Activated CD8-positive, alpha-beta memory T cell treated with anti-CD3 and anti-CD28 coated beads for 4 hours (primary cell): ENCODE measurements at regions not wholly inside any gene's neighbourhood (a gene's known extent, or its start where the extent isn't known, plus 50 kb on each side); places are given as distances from the start of the nearest gene placed in this dataset.

Experiments used
- DNase-seq, 2 donors: peaks; one replicate each; pipeline ENCODE4 v3.0.0-alpha.2; 2020; ENCODE audit warnings: low read depth in 2 of 2

DNA sequence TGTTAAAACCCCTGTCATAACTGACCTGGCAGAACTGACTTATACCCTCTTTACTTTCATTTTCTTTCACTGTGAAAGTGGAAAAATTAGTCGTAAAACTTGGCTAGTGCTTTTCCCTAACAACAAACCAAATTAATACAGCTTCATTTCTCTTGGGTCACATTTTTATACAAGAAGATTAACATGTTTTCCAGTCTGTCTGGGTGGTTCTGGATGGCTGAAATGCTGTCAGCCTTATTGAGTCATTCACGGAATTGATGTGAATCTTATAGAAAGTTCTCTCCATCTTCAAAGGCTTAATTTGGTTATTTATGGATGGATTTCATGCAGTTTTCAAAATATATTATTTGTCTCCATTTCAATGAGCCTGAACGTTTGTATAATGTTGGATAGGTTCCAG, 440.0 kb downstream of the KCTD12 start:
- no peak for DNase-seq

DNA sequence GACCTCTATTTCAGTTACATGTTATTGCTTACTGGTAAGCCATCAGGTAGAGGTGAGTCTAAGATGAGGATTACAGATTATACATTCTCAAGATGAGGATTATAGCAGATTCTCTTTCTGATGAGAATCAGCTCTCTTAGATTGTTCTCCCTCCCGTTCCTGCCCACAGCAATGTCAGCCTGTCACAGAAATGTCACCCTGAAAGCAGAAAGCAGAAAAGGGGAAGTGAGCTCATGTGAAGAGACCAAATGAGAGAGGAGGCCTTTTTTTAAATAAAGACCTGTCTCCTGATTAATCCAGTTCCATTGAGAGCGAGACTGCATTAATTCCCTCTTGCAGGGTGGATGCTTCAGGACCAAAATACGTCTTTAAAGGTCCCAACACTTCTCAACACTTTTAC, 445.6 kb downstream of the KCTD12 start:
- DNase-seq, result no peak

DNA sequence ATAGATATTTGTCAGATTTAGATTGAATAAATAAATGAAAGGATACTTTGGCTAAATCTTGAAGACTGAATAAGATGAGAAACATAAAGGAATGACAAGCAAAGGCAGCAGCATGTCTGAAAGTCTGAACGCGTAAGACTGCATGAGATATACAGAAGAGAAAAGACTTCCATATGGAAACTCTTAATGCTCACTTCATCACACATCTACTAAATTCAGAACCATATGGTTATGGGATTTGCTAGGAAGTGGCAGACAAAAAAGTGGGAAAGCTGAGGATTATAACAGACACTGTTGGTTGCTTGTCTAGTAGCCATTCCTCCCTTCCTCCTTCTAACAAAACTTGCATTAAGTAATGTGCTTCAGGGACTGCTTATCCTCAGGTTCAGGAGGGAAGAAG, 446.7 kb downstream of the KCTD12 start:
- DNase-seq, result no peak

DNA sequence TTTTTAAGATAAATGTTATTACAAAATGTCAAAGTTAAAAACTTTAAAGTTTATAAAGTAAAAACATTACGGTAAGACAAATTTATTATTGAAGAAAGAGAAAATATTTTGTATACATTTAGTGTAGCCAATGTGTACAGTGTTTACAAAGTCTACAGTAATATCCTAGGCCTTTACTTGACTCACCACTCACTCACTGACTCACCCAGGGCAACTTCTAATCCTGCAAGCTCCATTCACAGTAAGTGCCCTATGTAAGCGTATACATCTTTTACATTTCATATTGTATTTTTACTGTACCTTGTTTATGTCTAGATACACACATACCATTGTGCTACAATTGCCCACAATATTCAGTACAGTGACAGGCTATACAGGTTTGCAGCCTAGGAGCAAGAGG, 448.2 kb downstream of the KCTD12 start:
- DNase-seq, result no peak

DNA sequence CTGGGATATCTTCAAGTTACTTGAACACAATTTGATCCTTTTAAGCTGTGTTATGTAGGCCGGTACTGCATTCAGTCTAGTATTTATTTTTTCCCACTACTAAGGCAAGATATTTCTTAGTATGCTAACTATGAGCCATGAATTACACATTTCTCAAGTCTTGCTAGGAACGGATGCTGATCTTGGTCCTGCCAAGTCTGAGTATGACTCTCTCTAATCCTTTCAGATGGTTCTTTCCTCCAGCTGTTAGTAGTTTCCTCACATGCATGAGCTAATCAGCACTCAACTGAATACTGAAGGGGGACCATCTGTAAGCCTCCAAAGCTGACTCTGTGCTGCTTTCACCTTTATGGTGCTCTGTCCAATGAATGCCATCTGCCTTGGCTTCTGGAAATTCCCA, 460.3 kb downstream of the KCTD12 start:
- no peak for DNase-seq

DNA sequence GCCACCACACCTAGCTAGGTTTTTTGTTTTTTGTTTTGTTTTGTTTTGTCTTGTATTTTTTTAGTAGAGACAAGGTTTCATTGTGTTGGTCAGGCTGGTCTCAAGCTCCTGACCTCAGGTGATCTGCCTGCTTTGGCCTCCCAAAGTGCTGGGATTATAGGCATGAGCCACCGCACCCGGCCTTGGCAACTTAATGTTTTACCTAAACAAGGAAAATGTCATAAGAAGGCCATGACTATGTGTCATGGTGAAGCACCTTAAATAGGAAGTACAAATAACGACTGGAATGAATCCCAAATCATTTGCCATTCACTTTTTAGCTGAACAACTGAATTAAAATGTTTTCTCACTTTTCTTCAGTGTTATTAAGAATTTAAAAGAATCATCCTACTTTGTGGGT, 465.2 kb downstream of the KCTD12 start:
- DNase-seq, result no peak

DNA sequence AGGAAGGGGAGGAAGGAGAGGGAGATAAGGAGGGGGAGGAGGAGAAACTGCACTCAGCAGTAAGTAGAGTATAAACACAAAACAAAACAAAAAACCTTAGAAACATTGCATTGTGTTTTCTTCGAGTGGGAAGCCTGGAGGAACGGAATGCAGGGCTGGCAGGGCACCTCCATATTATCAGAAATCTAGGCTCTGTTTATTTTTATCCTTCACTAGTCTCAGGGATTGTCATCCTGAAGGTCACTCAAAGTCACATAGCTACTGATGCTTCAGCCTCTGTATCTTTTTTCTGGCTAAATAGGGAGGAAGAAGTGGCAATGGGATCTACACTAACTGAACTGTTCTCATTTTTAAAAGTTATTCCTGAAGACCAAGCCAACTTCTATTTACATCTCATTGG, 467.8 kb downstream of the KCTD12 start:
- DNase-seq, result no peak

DNA sequence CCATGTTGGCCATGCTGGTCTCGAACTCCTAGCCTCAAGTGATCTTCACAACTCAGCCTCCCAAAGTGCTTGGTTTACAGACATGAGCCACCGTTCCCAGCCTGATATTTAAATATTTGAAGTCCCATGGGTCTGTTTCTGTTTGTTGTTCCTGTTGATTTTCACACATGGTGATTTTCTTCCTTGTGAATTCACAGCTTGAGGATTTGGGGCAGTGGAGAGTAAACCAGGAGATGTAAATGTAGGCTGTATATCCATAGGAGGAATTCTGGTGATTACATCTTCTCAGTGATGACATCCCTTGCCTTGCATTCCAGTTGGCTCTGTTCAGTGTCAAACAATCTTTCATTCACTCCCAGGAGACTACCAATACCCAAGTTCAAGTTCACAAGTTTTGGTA, 471.9 kb downstream of the KCTD12 start:
- no peak for DNase-seq

DNA sequence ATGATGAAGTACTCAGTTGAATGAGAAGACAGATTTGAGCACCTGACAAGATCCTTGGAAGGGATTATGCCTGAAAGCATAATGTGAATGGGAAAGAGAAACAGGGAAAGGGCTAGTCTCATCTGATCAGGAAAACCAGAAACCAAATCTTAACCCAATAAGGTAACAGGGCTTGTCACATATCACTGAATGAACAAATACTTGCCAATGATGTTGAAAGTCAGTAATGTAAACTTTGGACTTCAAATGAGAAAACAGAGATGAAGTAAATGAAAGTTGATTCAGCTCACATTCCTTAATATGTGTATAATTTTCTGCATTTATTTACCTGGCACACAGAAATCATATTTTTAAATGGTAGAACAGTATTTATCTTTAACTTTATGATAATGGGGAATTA, 480.0 kb downstream of the KCTD12 start:
- no peak for DNase-seq

DNA sequence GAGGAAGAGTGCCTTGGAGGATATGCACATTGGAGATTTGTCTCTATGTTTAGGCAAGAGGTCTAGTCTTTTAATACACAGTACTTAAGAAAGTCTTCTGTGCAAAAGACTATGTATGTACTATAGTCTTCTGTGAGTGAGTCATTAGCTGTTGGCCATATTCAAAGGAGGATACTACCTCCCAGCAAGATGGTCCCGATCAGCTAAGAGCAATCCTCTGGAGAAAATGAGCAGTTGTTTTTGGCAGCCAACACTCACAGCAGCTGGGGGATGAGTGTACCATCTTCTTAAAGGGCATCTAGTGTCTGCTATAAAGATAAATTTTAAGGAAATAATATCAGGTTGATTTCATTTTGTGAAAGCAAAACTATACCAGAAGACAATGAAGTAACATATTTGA, 487.8 kb downstream of the KCTD12 start:
- DNase-seq, result no peak

DNA sequence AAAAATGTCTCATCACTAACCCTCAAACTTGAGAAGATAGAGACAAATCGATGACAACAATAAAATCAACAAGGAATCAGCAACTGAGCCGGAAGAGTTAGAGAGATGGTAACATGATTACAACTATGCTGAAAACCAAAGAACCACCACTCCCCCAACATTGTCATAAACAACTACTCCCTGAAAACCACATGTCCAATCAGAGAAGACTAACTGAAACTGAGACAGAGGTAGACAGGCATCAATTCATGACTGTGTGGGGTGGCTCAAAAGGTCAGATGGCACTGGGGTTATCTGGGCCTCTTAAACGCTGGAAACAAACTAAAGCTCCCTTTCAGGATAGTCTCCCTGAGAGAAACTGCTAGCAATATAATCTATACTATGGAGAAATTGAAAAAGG, 488.8 kb downstream of the KCTD12 start:
- DNase-seq, result no peak

DNA sequence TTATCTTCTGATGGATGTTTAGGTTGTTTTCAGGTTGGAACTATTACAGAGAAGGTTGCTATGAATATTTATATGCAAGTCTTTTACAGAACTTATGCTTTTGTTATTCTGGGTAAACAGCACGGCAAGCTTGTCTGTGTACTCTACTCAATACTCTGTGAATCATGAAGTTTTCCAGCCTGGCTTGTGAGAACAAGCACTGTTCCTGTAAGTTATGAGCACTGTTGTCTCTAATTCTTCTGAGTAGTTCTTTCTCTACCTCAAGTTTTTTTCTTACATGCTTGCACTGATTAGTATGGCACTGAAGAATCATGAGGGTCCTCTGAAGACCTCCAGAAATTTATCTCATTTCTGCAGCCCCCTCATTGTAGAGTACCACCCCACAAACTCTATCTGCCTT, 496.9 kb downstream of the KCTD12 start:
- DNase-seq, result no peak

DNA sequence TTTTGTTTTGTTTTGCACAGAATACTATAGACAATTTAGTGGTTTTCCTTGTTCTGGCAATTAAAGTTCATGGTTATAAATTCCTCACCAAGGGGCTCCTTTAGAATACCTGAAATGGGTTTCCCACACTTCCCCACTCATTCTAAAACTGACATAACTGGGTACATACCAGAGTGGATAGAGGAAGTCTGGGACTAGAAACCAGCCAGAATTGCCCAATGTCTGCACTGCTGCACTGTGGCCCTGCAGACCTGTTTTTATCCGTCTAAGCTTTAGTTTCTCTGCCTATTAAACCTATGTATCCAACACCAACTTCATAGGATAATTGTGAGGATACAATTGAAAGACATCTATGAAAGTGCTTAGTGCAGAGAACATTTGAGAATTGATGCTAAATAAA, 498.6 kb downstream of the KCTD12 start:
- DNase-seq, result no peak

DNA sequence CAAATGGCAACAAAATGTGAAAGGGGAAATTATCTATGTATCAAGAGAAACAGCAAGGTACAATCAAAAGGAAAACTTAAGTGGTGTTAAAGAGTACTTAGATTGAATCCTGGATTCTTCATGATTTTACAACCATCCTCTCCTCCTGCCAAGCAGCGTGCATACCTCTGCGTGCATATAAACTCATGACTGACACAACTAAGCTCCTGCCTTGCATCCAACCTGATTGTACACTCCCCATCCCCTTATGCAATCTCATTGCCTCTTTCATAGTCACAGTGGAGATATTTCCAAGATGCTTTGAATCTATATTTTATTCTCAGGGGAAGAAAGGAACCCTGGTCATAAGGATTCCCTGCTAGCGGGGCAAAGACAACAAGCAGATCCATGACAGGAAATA, 499.9 kb downstream of the KCTD12 start:
- DNase-seq, result no peak

DNA sequence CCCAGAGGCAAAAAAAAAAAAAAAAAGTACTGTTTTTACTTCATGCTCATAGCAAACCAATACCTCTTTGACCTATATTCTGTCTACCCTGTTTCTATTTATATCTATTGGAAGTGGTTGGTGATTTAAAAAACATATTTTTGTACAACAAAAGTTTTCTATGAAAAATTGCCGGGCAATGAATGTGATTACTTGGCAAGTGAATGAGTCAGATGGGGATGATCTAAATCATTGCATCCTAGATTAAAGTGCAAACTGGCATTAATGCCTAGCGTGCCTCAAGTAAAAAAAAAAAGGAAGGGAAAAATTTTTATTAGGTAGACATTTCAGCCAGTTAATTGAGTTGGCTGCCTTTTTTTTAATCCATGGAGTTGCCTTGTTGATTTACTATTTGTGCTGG, 500.6 kb downstream of the KCTD12 start:
- DNase-seq, result no peak

DNA sequence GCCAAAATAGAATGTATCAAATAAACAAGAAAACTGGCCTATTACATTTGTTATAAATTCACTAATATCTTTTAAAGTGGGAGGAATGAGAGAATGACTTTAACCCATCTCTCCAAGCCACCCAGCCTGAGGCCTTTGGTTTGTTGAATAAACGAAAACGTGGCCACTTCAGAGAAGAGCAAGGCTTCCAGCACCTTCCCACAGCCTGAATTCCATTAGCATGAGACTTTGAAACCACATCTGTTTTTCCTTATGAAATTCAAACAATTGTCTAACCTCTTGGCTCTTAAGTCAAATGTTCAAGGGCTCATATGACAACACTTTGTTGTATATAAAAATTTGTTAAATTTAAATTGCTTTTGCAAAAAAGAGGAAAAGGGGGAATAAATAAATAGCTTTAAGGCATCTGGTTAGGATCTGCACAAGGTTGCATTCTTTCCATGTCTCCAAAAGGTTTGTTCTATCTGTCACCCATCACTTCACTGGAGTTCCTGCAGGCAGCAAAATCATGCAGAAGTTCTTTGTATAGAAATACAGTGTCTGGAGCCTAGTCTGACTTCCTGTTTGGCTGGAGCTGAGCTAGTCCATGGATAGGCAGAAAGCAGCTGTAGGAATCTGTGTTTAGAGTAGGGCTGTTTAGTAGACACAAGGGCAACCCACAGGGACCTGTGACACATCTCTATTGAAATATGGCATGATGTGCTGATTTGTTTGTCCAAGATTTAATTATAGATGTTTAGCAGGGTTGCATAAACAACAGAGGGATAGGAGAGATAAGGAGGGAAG, 502.3 kb downstream of the KCTD12 start:
- no peak for DNase-seq

DNA sequence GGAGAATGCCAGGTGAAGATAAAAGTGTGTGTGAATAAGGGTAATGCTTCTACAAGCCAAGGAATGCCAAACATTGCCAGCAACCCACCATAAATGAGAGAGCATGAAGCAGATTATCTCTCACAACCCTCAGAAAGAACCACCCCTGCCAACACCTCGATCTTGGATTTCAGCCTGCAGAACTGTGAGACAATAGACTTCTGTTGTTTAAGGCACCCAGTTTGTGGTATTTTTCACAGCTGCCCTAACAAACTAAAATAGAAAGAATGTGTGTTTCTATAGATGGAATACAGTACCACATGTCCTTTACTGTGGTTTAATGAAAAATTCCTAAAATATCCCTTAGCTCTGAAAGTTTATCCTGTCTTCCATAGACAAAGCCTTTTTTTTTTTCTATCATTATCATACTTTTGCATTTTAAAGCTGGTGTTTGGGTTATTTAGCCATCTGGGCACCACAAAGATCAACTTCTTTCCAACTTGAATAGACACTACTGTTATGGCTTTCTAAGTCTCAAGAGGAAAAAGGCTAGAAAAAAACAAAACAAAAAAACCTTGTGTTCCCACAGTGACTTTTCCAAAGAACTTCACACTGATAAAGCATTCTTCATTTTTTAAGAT, 505.6 kb downstream of the KCTD12 start:
- no peak for DNase-seq

DNA sequence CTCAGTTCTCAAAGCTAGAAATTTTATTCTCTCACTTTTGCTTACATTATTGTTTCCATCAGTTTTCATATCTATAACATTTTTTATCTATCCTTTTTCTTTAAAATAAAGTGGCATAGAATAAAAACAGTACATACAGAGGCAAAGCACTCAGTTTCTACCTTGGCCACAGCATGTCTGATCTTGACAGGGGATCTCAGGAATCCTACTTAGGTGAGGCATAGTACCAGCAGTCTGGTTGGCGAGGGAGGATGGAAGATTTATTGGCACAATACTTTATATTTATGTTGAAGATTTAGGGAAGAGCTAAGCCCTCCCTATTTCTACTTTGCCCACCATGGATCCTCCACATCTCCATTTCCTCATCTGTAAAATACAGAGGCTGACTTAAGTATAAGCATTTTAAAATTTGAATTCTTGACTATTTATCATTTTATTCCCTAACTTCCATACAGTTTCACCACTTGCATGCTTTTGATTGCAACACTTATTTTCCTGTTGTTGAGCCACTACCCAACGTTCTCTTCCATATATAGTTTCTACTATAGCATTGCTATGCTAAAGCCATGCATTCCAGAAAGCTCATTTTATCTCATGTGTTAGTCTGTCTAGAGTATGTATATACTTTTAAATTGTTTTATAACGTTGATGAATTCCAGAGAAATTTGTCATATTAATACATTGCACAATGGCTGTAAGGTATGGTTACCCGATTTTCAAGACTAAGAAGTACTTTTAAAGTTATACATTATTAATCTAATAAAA, 506.7 kb downstream of the KCTD12 start:
- DNase-seq, result no peak

DNA sequence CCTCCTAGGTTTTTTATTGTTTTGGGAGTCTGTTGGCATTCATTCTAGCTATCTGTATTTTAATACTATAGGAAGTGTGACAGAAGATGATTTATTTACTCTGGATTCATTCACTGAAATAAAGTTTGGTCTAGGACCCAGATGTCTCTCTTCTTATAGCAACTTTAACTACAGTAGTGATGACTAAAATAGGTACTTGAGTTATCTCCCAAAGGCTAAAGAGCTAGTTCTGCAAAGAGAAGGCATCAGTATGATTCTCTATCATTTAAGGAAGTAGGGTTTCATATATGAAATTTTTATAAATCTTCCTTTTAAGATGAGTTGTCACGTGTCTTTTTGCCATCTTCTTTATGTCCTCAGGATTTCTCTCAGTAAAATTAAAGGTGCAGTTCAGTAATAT, 507.4 kb downstream of the KCTD12 start:
- no peak for DNase-seq

DNA sequence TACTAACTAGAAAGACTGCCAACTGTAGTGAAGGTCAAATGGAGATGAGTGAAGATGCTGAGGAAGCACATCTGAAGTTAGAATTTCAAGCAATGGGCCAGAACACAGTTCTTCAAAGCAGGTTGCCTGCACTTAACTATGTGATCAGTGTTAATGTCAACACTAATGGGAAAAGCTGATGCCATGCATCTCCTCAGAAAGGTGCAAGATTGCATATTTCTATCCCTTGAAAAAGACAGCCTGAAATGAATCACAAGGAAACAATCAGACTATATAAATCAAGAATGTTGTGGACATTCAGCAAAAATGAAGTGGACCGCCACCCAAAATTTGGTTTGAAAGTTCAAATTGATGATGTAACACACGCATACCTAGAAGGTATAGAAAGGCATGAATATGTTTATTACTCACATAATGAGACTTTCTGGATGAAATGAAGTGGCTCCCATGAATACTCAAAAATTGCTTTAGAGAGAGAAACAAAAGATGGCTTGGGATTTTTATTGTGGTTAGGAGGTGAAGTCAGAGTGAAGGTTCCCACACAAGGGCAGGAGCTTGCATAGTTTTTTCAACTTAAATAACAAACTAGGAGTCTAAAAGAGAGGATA, 522.4 kb downstream of the KCTD12 start:
- no peak for DNase-seq

DNA sequence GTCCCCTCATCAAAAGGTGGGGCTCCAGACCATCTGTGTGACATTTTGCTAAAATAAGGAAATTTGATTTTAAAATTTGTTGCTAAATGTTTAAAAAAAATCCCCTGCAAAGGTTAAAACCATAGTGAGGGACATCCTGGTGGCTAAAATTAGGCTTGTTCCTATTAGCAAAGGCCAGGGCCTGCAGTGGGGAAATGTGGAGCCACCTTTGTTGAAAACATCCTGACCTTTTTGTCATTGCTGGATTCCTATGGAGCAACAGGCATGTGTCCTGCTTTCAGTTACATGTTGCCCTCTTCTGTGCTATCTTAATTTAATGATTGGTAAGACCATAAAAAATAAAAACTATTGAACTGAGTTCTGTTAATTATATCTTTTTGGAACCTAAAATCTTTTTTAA, 524.3 kb downstream of the KCTD12 start:
- DNase-seq, result no peak

DNA sequence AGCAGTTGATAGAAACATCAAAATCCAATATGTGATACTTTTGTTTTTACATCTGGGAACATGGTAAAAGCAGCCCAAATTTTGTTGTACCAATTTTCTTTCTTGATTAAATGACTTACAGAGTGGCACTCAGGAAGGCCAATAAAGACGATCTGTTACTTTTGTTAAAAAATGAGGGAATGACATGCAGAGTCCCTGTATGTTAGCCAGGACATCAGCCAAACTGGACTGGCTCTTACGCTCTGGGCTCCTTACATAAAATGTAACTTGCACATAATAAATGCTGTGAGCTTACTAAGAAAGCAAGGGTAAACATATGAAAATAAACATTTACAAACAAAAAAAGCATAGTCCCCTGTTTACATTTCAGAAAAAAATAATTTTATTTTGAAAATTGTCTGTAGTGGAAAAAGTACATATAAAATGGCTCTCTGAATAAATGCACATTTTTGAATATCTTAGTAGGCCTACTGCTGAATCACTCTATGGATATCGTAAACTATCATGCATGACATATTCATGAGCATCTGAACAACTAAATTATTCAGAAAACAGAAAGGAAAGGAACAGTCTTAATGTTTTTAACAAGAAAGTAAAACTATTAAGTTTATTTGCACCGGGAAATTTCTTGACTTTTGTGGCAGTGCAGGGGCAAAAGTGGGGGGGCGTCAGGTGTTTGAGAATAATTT, 534.5 kb downstream of the KCTD12 start:
- DNase-seq, result no peak
